Epithelial cell of esophagus (primary cell): ENCODE measurements at regions not wholly inside any gene's neighbourhood (a gene's known extent, or its start where the extent isn't known, plus 50 kb on each side); places are given as distances from the start of the nearest gene placed in this dataset.

Experiments used
- DNase-seq: peaks from one replicate; pipeline ENCODE4 v3.0.0; 2010; ENCODE audit warnings: low read depth
- H3K4me3 ChIP-seq: 2 replicates; pipeline ENCODE4 v1.5.1; 2011; ENCODE audit warnings: mild to moderate bottlenecking, low read length, control low read depth
- TF ChIP-seq, protein P1 (sequence below): IDR thresholded peaks from 2 replicates; pipeline ENCODE4 v1.5.1; 2011; ENCODE audit warnings: low read depth, mild to moderate bottlenecking, low read length, control low read depth, inconsistent platforms; ENCODE audit not compliant: insufficient read depth; ENCODE audit errors: missing control alignments

DNA sequence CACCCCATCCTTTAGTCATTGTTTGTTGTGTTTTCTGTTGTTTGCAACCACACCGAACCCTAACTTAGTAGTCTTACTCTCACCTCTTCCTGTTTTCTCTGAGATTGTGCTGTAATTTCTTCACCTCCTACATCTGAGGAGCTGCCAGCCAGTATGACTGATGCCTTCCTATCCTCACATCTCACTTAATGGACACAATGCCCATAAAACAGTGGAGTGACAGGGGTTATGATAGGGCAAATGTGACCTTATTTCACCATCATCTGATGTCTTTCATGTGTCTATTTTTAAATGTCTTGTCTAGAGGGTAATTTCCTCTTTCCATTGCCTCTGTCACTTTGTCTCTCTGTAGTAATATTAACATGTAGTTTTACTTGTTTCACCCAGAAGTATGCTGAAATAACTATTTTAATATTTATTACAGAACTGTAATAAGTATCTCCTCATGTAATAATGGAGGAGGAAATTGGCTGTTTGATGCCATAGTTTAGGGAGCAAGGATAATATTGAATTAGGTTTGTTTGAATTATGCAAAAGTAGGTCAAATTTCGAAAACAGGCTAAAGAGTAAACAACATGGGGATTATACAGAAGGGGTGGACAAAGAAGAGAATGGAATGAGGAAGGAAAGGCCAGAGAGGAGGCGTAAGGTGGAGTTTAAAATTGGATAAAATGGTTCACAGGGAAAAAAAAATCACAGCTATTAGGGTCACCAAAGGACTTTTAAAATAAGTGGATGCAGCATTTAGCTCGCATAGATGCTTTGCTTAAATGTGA lies 103.5 kb upstream of the SPRY2 start:
- no peak overlapping the region for H3K4me3 ChIP-seq
- TF ChIP-seq, protein P1, sequence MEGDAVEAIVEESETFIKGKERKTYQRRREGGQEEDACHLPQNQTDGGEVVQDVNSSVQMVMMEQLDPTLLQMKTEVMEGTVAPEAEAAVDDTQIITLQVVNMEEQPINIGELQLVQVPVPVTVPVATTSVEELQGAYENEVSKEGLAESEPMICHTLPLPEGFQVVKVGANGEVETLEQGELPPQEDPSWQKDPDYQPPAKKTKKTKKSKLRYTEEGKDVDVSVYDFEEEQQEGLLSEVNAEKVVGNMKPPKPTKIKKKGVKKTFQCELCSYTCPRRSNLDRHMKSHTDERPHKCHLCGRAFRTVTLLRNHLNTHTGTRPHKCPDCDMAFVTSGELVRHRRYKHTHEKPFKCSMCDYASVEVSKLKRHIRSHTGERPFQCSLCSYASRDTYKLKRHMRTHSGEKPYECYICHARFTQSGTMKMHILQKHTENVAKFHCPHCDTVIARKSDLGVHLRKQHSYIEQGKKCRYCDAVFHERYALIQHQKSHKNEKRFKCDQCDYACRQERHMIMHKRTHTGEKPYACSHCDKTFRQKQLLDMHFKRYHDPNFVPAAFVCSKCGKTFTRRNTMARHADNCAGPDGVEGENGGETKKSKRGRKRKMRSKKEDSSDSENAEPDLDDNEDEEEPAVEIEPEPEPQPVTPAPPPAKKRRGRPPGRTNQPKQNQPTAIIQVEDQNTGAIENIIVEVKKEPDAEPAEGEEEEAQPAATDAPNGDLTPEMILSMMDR: no peak
- DNase-seq: no peak

DNA sequence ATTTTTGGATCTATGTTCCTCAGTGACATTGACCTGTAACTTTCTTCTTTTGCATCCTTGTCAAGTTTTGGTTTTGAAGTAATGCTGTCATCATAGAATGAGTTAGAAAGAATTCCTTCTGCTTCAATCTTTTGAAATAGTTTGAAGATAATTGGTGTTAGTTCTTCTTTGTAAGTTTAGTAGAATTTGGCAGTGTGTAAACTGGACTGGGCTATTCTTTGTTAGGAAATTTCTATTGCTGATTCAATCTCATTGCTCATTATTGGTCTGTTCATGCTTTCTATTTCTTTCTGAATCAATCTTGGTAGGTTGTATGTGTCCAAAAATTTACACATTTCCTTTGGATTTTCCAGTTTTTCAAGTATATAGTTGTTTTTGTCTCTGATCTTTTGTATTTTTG lies 101.7 kb upstream of the SPRY2 start:
- H3K4me3 ChIP-seq: no peak overlapping the region
- TF ChIP-seq, protein P1: no peak
- DNase-seq: no peak

DNA sequence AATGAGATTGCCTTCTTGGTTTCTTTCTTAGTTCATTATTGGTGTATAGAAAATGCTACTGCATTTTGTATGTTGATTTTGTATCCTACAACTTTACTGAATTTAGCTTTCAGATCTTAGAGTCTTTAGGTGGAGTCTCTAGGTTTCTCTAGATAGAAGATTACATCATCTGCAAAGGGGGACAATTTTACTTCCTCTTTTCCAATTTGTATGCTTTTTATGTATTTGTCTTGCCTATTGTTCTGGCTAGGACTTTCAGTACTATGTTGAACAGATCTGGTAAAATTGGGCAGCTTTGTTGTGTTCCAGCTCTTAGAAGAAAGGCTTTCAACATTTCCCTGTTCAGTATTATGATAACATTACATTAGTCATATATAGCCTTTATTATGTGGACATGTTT lies 101.0 kb upstream of the SPRY2 start:
- no peak for DNase-seq
- H3K4me3 ChIP-seq: no peak overlapping the region
- TF ChIP-seq, protein P1: no peak

DNA sequence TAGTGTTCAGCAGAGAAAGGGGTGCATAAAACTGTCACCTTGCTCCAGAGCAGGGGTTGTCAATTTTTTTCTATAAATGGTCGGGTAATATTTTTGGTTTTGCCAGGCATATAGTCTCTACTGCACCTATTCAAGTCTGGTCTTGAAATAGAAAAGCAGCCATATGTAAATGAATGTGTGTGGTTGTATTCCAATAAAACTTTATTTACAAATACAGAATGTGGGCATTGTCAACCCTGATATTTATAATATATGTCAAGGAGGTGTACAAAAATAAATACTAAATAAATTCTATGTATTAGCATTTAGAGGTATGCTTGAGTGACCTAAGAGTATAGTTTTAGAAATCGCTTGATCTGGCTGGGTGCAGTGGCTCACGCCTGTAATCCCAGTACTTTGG lies 97.6 kb upstream of the SPRY2 start:
- no peak overlapping the region for H3K4me3 ChIP-seq
- TF ChIP-seq, protein P1: no peak
- no peak for DNase-seq

DNA sequence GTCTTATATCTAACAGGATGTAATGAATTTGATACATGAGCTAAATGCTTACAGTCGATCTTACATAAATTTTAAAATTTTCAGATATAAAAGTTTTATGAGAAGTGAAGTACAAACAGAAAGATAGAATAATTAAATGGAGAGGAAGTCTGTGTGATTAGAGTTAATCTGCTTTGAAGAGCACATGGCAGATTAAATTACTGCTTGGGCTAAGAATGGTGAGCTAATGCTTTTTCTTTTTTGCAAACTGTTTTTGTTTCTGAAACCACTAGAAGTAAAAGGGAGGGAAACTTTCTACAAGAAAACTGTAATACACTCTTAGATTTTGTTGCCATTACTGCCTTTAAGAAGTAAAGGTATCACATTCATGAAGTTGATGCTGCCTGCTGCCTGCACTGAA lies 96.3 kb upstream of the SPRY2 start:
- TF ChIP-seq, protein P1: no peak
- no peak overlapping the region for H3K4me3 ChIP-seq
- DNase-seq: no peak

DNA sequence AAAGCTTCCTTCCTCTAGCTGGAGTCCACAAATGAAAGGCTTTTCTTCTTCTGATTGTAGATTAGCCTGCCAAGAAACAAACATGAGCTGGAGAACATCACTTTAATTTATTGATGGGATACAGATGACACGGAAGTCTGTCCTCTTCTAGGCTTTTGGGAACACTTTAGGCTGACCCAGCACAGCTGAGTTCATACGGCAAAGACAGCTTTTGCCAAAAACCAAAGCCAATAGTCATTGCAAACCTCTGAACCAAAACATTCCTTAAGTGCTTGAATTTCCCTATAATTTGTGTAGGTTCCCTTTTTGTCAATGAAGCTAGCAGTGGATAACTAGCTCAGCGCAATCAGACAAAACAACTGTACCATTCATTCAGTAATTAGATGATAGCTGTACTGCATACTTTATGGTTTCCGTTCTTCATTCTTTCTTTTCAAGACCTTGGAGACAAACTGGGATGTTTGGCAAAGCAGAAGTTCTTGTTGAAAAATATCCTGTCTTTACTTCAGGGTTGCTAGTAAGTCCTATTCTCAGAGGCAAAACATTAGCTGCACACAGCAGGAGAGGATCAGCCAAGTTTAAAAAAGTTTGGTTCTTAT lies 95.7 kb upstream of the SPRY2 start:
- TF ChIP-seq, protein P1: no peak
- no peak for DNase-seq
- no peak overlapping the region for H3K4me3 ChIP-seq

DNA sequence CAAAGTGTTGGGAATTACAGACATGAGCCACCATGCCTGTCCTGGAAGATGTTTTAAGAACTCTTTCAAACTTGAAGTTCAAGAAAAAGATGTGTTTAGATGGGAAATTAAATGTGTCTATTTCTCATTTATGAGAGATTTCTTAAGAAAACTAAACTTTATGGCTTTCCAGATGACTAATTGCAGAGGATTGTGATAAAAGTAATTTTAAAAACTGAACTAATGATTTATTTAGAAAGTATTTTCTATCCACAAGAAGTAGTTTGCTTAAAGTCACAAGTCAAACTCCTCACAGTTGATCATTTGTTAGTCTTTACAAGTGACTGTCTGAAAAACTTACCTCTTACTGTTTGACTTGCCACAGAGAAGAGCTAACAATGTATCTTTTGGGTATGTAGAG lies 89.6 kb upstream of the SPRY2 start:
- TF ChIP-seq, protein P1: no peak
- DNase-seq: no peak
- H3K4me3 ChIP-seq: no peak overlapping the region
